IMR-90 (cell line): ENCODE measurements at regions not wholly inside any gene's neighbourhood (a gene's known extent, or its start where the extent isn't known, plus 50 kb on each side); places are given as distances from the start of the nearest gene placed in this dataset.
A peak's percentile ranks its signal among the peaks of the same experiment; 100 is the strongest.

Source experiments
- ATAC-seq: fragments of 200-7000 bp; cut with Tn5 transposase; 2 replicates; pipeline ENCODE4 v1.9.1; 2020; ENCODE audit warnings: low read depth, mild to moderate bottlenecking, moderate library complexity
- BruUV-seq: library from RNA; stranded (reverse); fragments of 400-500 nt; replicated peaks from 2 replicates; lab custom pipeline; 2021; lab: Mats Ljungman, UMichigan
- CTCF ChIA-PET: fragments of 300-600 bp; formaldehyde crosslinking; extraction: SDS; loops from one replicate; lab custom pipeline; 2021; ENCODE audit warnings: antibody characterized with exemption; lab: Yijun Ruan, JAX
- POLR2A ChIA-PET: fragments of 300-600 bp; sonication (Branson Sonifier 250); formaldehyde crosslinking; loops from one replicate; lab custom pipeline; 2022; ENCODE audit warnings: antibody characterized with exemption; ENCODE audit not compliant: unreplicated experiment; lab: Charles Lee
- DNase-seq: peaks from one replicate; pipeline ENCODE4 v3.0.0; 2013
- H2AFZ ChIP-seq: replicated peaks from 2 replicates; pipeline ENCODE3; 2013; ENCODE audit warnings: low read length, mild to moderate bottlenecking; ENCODE audit not compliant: poor library complexity
- H2AK5ac ChIP-seq: 2 replicates; pipeline ENCODE4 v1.6.1; 2013; ENCODE audit warnings: low read depth, low read length, inconsistent platforms
- H2AK9ac ChIP-seq: replicated peaks from 2 replicates; pipeline ENCODE3; 2013; ENCODE audit warnings: mild to moderate bottlenecking, low read depth, low read length, moderate library complexity; ENCODE audit not compliant: poor library complexity
- H2BK120ac ChIP-seq: 2 replicates; pipeline ENCODE4 v1.6.1; 2013; ENCODE audit warnings: low read depth, low read length, inconsistent platforms
- H2BK15ac ChIP-seq: 3 replicates; pipeline ENCODE4 v1.6.1; 2013; ENCODE audit warnings: low read depth, low read length, inconsistent platforms
- H2BK20ac ChIP-seq: 2 replicates; pipeline ENCODE4 v1.6.1; 2013; ENCODE audit warnings: low read depth, mild to moderate bottlenecking, inconsistent platforms, low read length, moderate library complexity
- H2BK5ac ChIP-seq: 2 replicates; pipeline ENCODE4 v1.6.1; 2013; ENCODE audit warnings: mild to moderate bottlenecking, low read depth, low read length, inconsistent platforms; ENCODE audit not compliant: poor library complexity, severe bottlenecking
- H3K14ac ChIP-seq: replicated peaks from 2 replicates; pipeline ENCODE4 v1.6.1; 2013; ENCODE audit warnings: low read depth, low read length, inconsistent platforms
- H3K18ac ChIP-seq: 2 replicates; pipeline ENCODE4 v1.6.1; 2013; ENCODE audit warnings: low read depth, low read length, control low read depth
- H3K23ac ChIP-seq: 2 replicates; pipeline ENCODE4 v1.6.1; 2013; ENCODE audit warnings: low read depth, low read length, inconsistent platforms
- H3K27ac ChIP-seq: 2 replicates; pipeline ENCODE4 v1.5.1; 2013; ENCODE audit warnings: mild to moderate bottlenecking, control low read depth, low read length; ENCODE audit not compliant: insufficient read depth
- H3K27me3 ChIP-seq: 2 replicates; pipeline ENCODE4 v1.6.1; 2013; ENCODE audit warnings: low read length; ENCODE audit not compliant: control insufficient read depth, insufficient read depth
- H3K36me3 ChIP-seq: 2 replicates; pipeline ENCODE4 v1.6.1; 2013; ENCODE audit warnings: low read length, mixed read lengths; ENCODE audit not compliant: control insufficient read depth, insufficient read depth
- H3K4ac ChIP-seq: 2 replicates; pipeline ENCODE4 v1.6.1; 2013; ENCODE audit warnings: low read depth, low read length, inconsistent platforms
- H3K4me1 ChIP-seq: 2 replicates; pipeline ENCODE4 v1.6.1; 2013; ENCODE audit warnings: low read length, mixed read lengths; ENCODE audit not compliant: control insufficient read depth, insufficient read depth
- H3K4me2 ChIP-seq: 2 replicates; pipeline ENCODE4 v1.6.1; 2013; ENCODE audit warnings: low read depth, mild to moderate bottlenecking, control low read depth, low read length, moderate library complexity
- H3K4me3 ChIP-seq: 2 replicates; pipeline ENCODE4 v1.5.1; 2013; ENCODE audit warnings: low read depth, mild to moderate bottlenecking, control low read depth, low read length, moderate library complexity; ENCODE audit not compliant: insufficient read depth
- H3K56ac ChIP-seq: 2 replicates; pipeline ENCODE4 v1.6.1; 2013; ENCODE audit warnings: low read length, inconsistent platforms; ENCODE audit not compliant: insufficient read depth; ENCODE audit errors: extremely low read depth
- H3K79me1 ChIP-seq, 2 experiments: 2 replicates each; pipeline ENCODE4 v1.6.1; 2013; ENCODE audit warnings: low read length in 2 of 2, inconsistent platforms in 1 of 2, low read depth in 1 of 2
- H3K9ac ChIP-seq: 2 replicates; pipeline ENCODE4 v1.6.1; 2013; ENCODE audit warnings: low read depth, low read length, control low read depth
- H3K9me1 ChIP-seq: 2 replicates; pipeline ENCODE4 v1.6.1; 2013; ENCODE audit warnings: low read length, inconsistent platforms; ENCODE audit not compliant: insufficient read depth
- H3K9me3 ChIP-seq: 2 replicates; pipeline ENCODE4 v1.6.1; 2013; ENCODE audit warnings: low read length; ENCODE audit not compliant: control insufficient read depth, insufficient read depth
- H4K20me1 ChIP-seq: 2 replicates; pipeline ENCODE4 v1.6.1; 2013; ENCODE audit warnings: low read length, inconsistent platforms; ENCODE audit not compliant: insufficient read depth
- H4K5ac ChIP-seq: 2 replicates; pipeline ENCODE4 v1.6.1; 2013; ENCODE audit warnings: mild to moderate bottlenecking, low read depth, low read length, control low read depth
- H4K8ac ChIP-seq, 2 experiments: 2 replicates each; pipeline ENCODE4 v1.6.1; 2013; ENCODE audit warnings: low read depth in 2 of 2, low read length in 2 of 2, control low read depth in 1 of 2, inconsistent platforms in 1 of 2
- H4K91ac ChIP-seq: 2 replicates; pipeline ENCODE4 v1.6.1; 2013; ENCODE audit warnings: low read depth, low read length, inconsistent platforms; ENCODE audit not compliant: insufficient read depth
- CEBPB ChIP-seq: IDR thresholded peaks from 2 replicates; pipeline ENCODE4 v1.6.1; 2012; ENCODE audit warnings: low read depth, low read length, improper control_type of control experiment
- CTCF ChIP-seq: conservative IDR thresholded peaks from 2 replicates; pipeline ENCODE4 v1.5.1; 2012; ENCODE audit warnings: mild to moderate bottlenecking, low read depth, low read length, improper control_type of control experiment
- FOS ChIP-seq: fragments of 150-350 bp; IDR thresholded peaks from 2 replicates; pipeline ENCODE4 v1.6.1; 2016; ENCODE audit warnings: low read depth, low read length
- MAZ ChIP-seq: IDR thresholded peaks from 2 replicates; pipeline ENCODE4 v1.6.1; 2012; ENCODE audit warnings: low read depth, mild to moderate bottlenecking, low read length, improper control_type of control experiment, moderate library complexity, borderline replicate concordance
- POLR2A ChIP-seq: IDR thresholded peaks from 2 replicates; pipeline ENCODE4 v1.6.1; 2012; ENCODE audit warnings: mild to moderate bottlenecking, low read depth, low read length
- RAD21 ChIP-seq: IDR thresholded peaks from 2 replicates; pipeline ENCODE4 v1.6.1; 2012; ENCODE audit warnings: low read length, improper control_type of control experiment
- SMC3 ChIP-seq: fragments of 150-350 bp; IDR thresholded peaks from 2 replicates; pipeline ENCODE4 v1.6.1; 2016; ENCODE audit warnings: low read depth, mild to moderate bottlenecking, antibody characterized with exemption, low read length, moderate library complexity
- WGBS, 2 experiments: methylation state at CpG; one replicate each; pipeline versions ENCODE4 v1.1.5 to v1.1.7; 2013; ENCODE audit warnings: missing lambda C conversion rate in 2 of 2; ENCODE audit not compliant: insufficient read length in 1 of 2; ENCODE audit errors: extremely low coverage in 2 of 2; 5-methylcytosine and 5-hydroxymethylcytosine counted together
- dilution Hi-C: fragments of 300-500 bp; cut with HindIII; formaldehyde crosslinking; loops from one replicate; pipeline ENCODE4 v1.14.3; 2018; ENCODE audit warnings: low sequenced_read_pairs; ENCODE audit not compliant: unreplicated experiment
- in situ Hi-C: fragments of 300-500 bp; cut with MboI; formaldehyde crosslinking; loops from 3 replicates; pipeline ENCODE4 v1.14.3; 2019; ENCODE audit warnings: low sequenced_read_pairs, inconsistent platforms, mixed read lengths
- intact Hi-C: fragments of 100-400 bp; cut with micrococcal nuclease; formaldehyde crosslinking; loops from 2 replicates; pipeline ENCODE4 v1.10.0; 2022
- TF ChIP-seq, protein P1 (sequence below): fragments of 150-350 bp; IDR thresholded peaks from 2 replicates; pipeline ENCODE4 v1.6.1; 2016; ENCODE audit warnings: low read depth, mild to moderate bottlenecking, low read length, moderate library complexity, borderline replicate concordance
- TF ChIP-seq, protein P2 (sequence below): fragments of 150-350 bp; IDR thresholded peaks from 2 replicates; pipeline ENCODE4 v1.6.1; 2017; ENCODE audit warnings: mild to moderate bottlenecking, antibody characterized with exemption, low read length, low read depth

- DNase-seq (no peak), ATAC-seq (no peak)
- WGBS, 2 experiments, result no CpG with 5 or more reads among the region's 1 CpG
- H3K27ac ChIP-seq, result no peak overlapping the region
- no peaks in the 10 kb centered on the region for H3K36me3 ChIP-seq
- H4K5ac ChIP-seq, result no peak overlapping the region
- no peak overlapping the region for H2AFZ ChIP-seq
- dilution Hi-C loops, result no loop called here
- H3K23ac ChIP-seq, result no peak overlapping the region
- H3K9me1 ChIP-seq, result 0 out of 2 replicates have a peak, but pooled peaks cover 4% of the 10 kb centered on the region
- BruUV-seq, result no TSS peak
- no peak overlapping the region for H3K9ac ChIP-seq
- no peak overlapping the region; the same call in 1 of the 2 replicates for H3K18ac ChIP-seq
- POLR2A ChIA-PET, result no interaction called here
- no peak overlapping the region for H2BK5ac ChIP-seq
- no peak overlapping the region for H4K91ac ChIP-seq
- no peak overlapping the region for H4K8ac ChIP-seq
- no peak overlapping the region for H3K56ac ChIP-seq
- H2BK120ac ChIP-seq, result 0 out of 2 replicates have a peak overlapping the region, but pooled peaks have one; percentile 0
- H3K79me1 ChIP-seq, result no peaks in the 10 kb centered on the region
- peak overlapping the region; percentile 6; the same call in 1 of the 2 replicates for H2BK20ac ChIP-seq
- H3K14ac ChIP-seq, result peak overlapping the region; percentile 55; the same call in 1 of the 2 replicates
- no peak overlapping the region for H2AK5ac ChIP-seq
- H3K9me3 ChIP-seq, result peaks cover 3% of the 10 kb centered on the region; the same call in 1 of the 2 replicates
- no peaks in the 10 kb centered on the region for H4K20me1 ChIP-seq
- H2AK9ac ChIP-seq, result no peak overlapping the region
- H2BK15ac ChIP-seq, result no peak overlapping the region
- in situ Hi-C loops, result loop anchor here (5.0 to 25.0 kb wide), 2 partner anchors 215 to 525 kb away; no protein-coding TSS in a partner anchor
- H3K27me3 ChIP-seq, result no peaks in the 10 kb centered on the region
- H3K4me3 ChIP-seq, result no peak overlapping the region
- H3K4me2 ChIP-seq, result no peak overlapping the region
- peaks cover 11% of the 10 kb centered on the region; the same call in 1 of the 2 replicates for H3K4me1 ChIP-seq
- intact Hi-C loops, result no loop called here
- H3K4ac ChIP-seq, result no peak overlapping the region
- CTCF ChIA-PET, result no interaction called here
- TF ChIP-seq SMC3 (no peak), RAD21 (no peak), CEBPB (no peak), MAZ (no peak), POLR2A (no peak), CTCF (no peak), FOS (no peak)
- TF ChIP-seq, protein P1, sequence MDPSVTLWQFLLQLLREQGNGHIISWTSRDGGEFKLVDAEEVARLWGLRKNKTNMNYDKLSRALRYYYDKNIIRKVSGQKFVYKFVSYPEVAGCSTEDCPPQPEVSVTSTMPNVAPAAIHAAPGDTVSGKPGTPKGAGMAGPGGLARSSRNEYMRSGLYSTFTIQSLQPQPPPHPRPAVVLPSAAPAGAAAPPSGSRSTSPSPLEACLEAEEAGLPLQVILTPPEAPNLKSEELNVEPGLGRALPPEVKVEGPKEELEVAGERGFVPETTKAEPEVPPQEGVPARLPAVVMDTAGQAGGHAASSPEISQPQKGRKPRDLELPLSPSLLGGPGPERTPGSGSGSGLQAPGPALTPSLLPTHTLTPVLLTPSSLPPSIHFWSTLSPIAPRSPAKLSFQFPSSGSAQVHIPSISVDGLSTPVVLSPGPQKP, result no peak
- TF ChIP-seq, protein P2, sequence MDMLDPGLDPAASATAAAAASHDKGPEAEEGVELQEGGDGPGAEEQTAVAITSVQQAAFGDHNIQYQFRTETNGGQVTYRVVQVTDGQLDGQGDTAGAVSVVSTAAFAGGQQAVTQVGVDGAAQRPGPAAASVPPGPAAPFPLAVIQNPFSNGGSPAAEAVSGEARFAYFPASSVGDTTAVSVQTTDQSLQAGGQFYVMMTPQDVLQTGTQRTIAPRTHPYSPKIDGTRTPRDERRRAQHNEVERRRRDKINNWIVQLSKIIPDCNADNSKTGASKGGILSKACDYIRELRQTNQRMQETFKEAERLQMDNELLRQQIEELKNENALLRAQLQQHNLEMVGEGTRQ, result no peak
Observed at GRCh38 chr2:204337638-204338037, 207.6 kb upstream of the PARD3B start.
